Islet of Langerhans (tissue), 1 donor: ENCODE measurements at regions not wholly inside any gene's neighbourhood (a gene's known extent, or its start where the extent isn't known, plus 50 kb on each side); places are given as distances from the start of the nearest gene placed in this dataset.
"Not testable (repeated sequence)": the region's sequence is repeated elsewhere in the genome, so short reads cannot be mapped to it uniquely, and the experiment has no call there.

Experiments
- FAIRE-seq: peaks from one replicate; lab custom pipeline; 2011; peaks lifted over from hg19 to GRCh38; lab: Jason Lieb, UNC

GRCh38 chr17:20771104-20771503 lies 191.6 kb downstream of the CDRT15L2 start:
- FAIRE-seq = no peak

- no peak for FAIRE-seq
These were observed 195.1 kb downstream of the CDRT15L2 start for GRCh38 chr17:20774472-20775135.

- FAIRE-seq = no peak
These were observed 195.8 kb downstream of the CDRT15L2 start for GRCh38 chr17:20775331-20775730.

- no peak for FAIRE-seq
These were observed 200.0 kb downstream of the CDRT15L2 start for GRCh38 chr17:20779521-20779920.

DNA sequence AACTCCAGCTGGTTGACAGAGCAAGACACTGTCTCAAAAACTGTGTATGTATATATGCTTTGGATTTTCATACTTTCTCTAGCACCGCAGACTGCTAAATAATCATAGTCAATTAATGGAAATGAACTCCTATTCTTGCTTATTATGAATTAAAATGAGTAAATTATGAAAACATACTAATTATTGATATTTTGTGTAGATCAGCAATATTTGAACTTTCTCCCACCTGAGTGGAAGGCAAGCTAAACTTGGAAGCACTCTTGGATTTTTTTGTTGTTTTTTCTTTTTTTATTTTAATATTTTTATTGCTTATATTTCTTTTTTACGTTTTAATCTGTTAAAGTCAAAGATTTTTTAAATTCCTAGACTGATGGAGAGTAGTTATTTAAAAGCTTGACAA lies 201.7 kb downstream of the CDRT15L2 start:
- no peak for FAIRE-seq

DNA sequence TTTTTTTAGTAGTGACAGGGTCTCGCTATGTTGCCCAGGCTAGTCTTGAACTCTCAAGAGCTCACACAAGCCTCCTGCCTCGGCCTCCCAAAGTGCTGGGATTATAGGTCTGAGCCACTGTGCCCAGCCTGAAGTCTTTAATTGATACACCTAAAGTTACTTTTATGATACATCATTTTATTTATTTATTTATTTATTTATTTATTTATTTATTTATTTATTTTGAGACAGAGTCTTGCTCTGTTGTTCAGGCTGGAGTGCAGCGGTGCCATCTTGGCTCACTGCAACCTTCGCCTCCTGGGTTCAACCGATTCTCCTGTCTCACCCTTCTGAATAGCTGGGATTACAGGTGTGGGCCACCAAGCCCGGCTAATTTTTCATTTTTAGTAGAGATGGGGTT lies 202.3 kb downstream of the CDRT15L2 start:
- FAIRE-seq = not testable (repeated sequence)

GRCh38 chr17:20783091-20783490 lies 203.6 kb downstream of the CDRT15L2 start:
- no peak for FAIRE-seq

- no peak for FAIRE-seq
These were observed 204.7 kb downstream of the CDRT15L2 start for GRCh38 chr17:20784100-20784665.

DNA sequence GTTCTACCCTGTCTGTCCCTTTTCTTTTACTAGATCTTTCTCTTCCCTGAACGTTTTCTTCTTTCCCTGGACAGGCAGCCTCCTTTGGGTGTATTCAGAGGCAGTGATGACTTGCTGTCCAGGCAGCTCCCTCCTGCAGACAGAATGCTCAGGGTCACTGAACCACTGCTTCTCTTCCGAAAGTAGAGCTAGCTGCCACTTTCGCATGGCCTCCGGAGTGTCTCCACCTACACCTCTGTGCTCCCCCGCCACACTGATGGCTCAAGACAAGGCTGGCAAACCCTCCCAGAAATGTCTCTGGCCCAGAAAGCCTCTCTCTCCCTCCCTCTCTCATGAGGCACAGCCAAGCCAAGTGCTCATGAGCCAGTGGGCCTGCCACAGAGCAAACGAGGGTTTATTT lies 207.8 kb downstream of the CDRT15L2 start:
- no peak for FAIRE-seq

DNA sequence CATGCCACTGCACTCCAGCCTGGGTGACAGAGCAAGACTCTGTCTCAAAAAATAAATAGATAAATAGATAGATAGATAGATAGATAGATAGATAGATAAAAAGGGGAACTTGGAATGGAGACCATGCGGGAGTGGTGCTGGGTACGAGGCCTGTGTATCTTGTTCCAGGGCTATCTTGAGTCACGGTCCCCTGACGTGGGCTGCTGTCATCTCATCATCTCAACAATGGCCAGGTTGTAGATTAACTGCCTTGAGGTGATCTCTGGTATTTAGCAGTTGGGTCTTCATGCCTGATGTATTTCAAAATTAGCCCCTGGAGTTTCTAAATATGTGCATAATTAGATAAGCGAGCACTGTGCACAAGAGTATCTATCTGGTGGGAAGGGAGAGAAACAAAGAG lies 212.1 kb downstream of the CDRT15L2 start:
- no peak for FAIRE-seq

DNA sequence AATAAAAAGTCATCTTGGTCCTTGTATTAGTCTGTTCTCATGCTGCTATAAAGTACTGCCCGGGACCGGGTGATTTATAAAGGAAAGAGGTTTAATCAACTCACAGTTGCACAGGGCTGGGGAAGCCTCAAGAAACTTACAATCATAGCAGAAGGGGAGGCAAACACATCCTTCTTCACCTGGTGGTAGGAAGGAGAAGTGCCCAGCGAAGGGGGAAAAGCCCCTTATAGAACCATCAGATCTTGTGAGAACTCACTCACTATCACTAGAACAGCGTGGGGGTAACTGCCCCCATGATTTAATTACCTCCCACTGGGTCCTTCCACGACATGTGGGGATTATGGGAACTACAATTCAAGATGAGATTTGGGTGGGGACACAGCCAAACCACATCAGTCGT lies 215.0 kb downstream of the CDRT15L2 start:
- FAIRE-seq = not testable (repeated sequence)

DNA sequence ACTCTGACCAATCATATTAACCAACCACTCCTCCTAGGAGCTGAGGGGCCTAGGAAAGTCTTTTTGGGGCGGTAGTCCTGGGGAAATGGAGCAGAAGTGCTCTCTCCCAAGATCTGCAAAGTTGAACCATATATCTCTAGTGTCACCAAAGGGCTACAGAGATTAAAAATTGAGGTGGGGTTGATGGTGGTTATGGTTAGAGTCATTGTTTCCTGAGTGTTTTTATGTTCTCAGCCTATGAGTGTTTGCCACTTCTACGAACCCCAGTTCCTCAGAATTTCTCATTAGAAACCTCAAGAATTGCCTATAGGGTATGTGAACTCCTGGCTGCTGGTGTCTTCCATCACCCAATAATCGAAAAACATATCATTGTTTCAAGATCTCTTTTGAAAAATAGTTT lies 217.8 kb downstream of the CDRT15L2 start:
- FAIRE-seq = no peak

GRCh38 chr17:20800146-20800545 lies 220.6 kb downstream of the CDRT15L2 start:
- no peak for FAIRE-seq

GRCh38 chr17:20805751-20806150 lies 226.2 kb downstream of the CDRT15L2 start:
- FAIRE-seq = no peak

DNA sequence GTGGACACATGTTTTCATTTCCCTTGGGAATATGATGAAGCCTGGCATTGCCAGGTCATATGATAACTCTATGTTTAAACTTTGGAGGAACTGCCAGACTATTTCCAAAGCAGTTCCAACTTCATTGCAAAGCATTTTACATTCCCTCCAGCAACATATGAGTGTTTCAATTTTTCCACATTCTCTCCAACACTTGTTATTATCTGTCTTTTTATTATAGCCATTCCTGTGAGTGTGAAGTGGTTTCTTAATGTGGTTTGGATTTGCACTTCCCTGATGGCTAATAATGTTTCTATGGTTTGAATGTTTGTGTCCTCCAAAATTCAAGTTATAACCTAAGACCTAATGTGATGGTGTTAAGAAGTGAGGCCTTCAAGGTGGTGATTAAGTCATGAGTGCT lies 228.0 kb downstream of the CDRT15L2 start:
- FAIRE-seq = not testable (repeated sequence)

DNA sequence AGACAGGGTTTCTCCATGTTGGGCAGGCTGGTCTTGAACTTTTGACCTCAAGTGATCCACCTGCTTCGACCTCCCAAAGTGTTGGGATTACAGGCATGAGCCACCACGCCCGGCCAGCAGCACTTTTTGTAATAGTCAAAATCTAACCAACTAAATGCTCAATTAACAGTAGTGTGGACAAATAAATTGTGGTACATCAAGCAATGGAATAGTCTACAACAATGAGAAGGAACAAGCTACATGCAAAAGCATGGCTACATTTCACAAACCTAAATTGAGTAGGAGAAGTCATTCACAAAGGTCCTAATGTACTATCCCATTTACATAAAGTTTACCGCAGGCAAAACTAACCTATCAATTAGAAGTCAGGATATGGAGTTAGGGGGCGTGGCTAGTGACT lies 227.4 kb downstream of the USP22 start:
- FAIRE-seq = not testable (repeated sequence)

DNA sequence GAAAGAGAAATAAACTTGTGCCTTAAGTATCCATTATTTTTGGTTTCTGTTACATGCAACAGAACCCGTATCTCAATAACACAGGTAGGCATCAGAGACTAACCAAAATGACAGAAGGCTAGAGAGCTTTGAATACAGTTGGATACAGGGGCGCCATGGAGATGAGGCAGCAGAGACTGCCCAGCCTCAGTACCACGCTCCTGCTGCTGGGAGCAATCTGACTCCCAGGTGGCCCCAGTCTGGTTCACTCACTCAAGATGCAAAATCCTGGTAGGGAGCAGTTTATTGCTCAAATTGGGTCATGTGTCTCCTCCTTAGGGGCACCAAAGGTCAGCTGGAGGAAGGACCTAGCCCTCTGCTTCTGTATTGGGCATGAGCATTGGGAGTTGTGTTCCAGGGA lies 218.9 kb downstream of the USP22 start:
- no peak for FAIRE-seq

- FAIRE-seq = no peak
These were observed 217.3 kb downstream of the USP22 start for GRCh38 chr17:20825539-20825938.

- not testable (repeated sequence) for FAIRE-seq
These were observed 202.4 kb downstream of the USP22 start for GRCh38 chr17:20840453-20840852.

- FAIRE-seq = not testable (repeated sequence)
These were observed 201.6 kb downstream of the USP22 start for GRCh38 chr17:20840987-20841865.

GRCh38 chr17:20842012-20842411 lies 200.8 kb downstream of the USP22 start:
- FAIRE-seq = not testable (repeated sequence)

GRCh38 chr17:20843261-20843660 lies 199.6 kb downstream of the USP22 start:
- FAIRE-seq = not testable (repeated sequence)
